Upper lobe of left lung (tissue), 4 donors: ENCODE measurements at regions not wholly inside any gene's neighbourhood (a gene's known extent, or its start where the extent isn't known, plus 50 kb on each side); places are given as distances from the start of the nearest gene placed in this dataset.
"Not testable (repeated sequence)": the region's sequence is repeated elsewhere in the genome, so short reads cannot be mapped to it uniquely, and the experiment has no call there.

Source experiments
- POLR2A ChIP-seq, 4 donors: fragments of 450-650 bp; IDR thresholded peaks; one replicate each; pipeline ENCODE4 v1.5.1; 2016 to 2017; ENCODE audit warnings: antibody characterized with exemption in 4 of 4, mild to moderate bottlenecking in 2 of 4
- TF ChIP-seq, protein P1 (sequence below), 6 experiments: fragments of 450-650 bp in 4 of 6; fragments of 200-600 bp in 2 of 6; sonication (generic) in 2 of 6; IDR thresholded peaks; one replicate each; pipeline ENCODE4 v1.5.1; 2016 to 2019; ENCODE audit warnings: antibody characterized with exemption in 6 of 6

- TF ChIP-seq, protein P1, sequence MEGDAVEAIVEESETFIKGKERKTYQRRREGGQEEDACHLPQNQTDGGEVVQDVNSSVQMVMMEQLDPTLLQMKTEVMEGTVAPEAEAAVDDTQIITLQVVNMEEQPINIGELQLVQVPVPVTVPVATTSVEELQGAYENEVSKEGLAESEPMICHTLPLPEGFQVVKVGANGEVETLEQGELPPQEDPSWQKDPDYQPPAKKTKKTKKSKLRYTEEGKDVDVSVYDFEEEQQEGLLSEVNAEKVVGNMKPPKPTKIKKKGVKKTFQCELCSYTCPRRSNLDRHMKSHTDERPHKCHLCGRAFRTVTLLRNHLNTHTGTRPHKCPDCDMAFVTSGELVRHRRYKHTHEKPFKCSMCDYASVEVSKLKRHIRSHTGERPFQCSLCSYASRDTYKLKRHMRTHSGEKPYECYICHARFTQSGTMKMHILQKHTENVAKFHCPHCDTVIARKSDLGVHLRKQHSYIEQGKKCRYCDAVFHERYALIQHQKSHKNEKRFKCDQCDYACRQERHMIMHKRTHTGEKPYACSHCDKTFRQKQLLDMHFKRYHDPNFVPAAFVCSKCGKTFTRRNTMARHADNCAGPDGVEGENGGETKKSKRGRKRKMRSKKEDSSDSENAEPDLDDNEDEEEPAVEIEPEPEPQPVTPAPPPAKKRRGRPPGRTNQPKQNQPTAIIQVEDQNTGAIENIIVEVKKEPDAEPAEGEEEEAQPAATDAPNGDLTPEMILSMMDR (IDR thresholded peaks at IDR 0.05), result not testable (repeated sequence)
- TF ChIP-seq POLR2A (IDR thresholded peaks at IDR 0.05), result not testable (repeated sequence)
Measured at GRCh38 chr9:42392773-42393455, 209.5 kb downstream of the SPATA31A6 start.
